HG02588 (cell line): ENCODE measurements at regions not wholly inside any gene's neighbourhood (a gene's known extent, or its start where the extent isn't known, plus 50 kb on each side); places are given as distances from the start of the nearest gene placed in this dataset.

Experiments used
- ATAC-seq: cut with Tn5 transposase; IDR thresholded peaks from one replicate; pipeline ENCODE4 v1.9.1; 2021; ENCODE audit warnings: mild to moderate bottlenecking, moderate library complexity; ENCODE audit not compliant: unreplicated experiment

DNA sequence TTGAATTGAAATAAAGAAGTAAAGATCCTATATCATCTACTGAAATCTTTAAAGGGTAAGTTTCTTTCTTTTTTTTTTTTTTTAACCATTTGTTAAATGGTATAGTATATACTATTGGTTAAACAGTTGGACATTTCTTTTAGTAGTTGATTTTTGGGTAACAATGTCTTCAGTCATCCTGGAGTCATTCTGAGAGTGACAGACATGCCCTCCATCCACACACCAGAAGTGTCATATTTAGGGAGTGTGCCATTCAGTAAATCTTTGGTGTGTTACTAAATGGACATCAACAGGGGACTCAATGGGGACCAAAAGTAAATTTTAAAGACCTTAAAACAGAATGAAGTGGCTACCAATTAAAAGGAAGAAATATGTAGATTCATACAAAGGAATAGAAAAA, 50.8 kb upstream of the SLC39A10 start:
- no peak for ATAC-seq

DNA sequence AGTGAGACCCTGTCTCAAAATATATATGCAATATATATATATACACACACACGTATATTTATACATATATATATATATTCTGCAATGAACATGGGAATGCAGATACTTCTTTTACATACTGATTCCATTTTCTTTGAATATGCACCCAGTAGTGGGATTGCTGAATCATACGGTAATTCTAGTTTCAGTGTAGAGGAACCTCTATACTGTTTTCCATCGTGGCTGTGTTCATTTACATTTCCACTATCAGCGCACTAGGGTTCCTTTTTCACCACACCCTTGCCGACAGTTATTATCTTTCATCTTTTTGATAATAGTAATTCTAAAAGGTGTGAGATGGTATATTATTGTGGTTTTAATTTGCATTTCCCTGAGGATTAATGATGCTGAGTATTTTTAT, 52.3 kb upstream of the SLC39A10 start:
- ATAC-seq = no peak

DNA sequence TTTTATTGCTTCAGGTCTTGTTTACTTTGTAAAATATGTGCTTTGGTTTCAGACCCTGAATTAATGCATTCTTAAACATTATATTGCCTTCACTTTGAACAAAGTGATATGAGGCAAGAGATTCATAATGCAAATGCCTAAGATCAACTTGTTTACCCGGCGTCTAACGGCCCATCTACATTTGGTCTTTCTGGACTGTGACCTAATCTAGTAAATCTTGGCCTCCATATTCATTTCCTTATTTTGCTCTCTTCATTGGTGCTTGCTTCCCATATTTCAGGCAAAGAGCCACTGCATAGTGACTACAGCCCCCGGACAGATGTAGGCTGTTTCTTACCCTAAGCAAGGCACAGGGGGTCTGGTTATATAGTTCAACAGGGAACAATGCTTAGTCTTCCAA, 53.0 kb upstream of the SLC39A10 start:
- ATAC-seq = no peak

DNA sequence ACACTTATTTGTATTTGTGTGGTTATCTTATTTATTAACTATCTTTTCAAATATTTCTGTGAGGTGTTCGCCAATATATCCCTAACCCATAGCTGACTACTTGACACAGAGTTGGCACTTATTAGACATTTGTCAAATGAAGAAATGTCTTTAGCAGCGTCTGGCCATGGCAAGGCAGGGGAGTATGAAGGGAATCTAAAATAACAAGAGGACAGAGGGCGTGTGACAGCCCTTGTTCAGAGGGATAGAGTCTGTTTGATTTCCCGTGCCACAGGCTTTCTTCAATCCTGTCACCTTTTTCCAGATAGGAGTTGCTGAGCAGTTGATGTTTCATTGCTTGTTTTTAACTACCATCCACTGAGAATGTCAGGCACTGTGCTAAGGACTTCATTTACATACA, 53.6 kb upstream of the SLC39A10 start:
- ATAC-seq = no peak

DNA sequence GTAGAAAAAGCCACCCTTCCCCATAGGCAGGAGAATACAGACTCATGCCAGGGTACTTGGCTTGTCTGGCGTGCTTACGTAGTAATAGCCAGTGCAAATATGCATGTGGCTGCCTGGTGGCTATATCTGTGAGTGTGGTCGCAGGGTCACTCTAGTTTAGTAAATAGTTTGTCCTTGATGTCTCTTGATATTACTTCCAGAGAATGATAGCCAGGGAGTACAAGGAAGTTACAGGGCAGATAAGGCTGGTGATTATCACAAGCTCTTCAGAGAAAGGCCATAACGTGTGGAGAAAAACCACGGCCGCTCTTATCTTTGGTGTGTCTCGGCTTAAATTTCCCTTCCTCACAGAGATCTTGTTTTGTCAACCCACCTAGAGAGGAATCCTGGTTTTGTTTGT, 54.3 kb upstream of the SLC39A10 start:
- no peak for ATAC-seq

DNA sequence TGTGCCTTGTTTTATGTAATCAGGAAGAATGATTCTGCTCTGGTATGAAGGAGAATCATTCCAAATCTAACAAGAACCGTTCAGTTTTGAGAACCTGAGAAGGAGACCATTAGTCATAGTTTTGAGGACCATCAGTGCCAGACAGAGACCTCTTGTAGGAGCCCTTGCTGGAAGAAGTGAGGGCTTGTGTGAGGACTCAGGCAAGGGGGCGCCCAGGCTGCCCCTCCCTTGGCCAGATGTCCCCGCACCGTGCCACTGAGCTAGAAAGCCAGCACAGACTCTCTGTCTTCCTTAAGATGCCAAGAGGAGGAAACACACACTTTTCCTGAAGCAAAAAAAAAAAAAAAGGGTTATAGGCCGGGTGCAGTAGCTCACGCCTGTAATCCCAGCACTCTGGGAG, 55.7 kb upstream of the SLC39A10 start:
- ATAC-seq = no peak

DNA sequence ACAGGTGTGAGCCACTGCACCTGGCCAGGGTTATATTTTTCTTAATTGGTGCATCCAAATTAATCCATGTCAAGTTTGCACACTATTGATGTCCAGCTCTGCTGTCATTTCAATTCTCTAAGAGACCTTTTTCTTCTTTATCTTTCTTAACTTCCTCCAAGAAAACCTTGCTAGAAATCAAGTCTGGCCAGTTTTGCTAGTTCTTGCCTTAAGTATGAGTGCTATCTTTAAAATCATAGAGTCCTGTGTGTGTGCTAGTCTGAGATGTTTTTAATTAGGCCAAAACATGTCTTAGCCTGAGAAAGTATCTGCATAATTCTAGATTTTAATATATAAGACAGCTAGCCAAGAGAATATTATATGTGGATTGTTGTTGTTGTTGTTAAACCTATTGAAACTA, 56.2 kb upstream of the SLC39A10 start:
- ATAC-seq = no peak

DNA sequence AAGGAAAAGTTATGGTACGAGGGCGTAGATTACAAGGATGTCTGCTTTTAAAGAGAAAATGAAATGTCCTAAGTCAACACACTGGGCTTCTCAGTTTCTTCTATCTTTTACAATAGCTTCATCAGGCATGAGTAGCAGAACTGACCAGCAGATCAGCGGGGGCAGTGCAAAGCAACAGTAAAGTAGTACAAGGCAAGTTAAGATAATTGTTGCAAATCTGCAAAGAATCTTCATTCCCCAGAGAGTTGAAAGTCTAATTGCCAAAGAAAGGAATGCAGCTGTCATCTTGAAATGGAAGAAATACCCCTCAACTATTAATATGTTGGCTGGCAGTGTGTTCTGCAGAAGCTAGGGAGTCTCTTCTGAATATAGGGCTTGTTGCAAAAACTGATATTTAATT, 60.2 kb upstream of the SLC39A10 start:
- no peak for ATAC-seq

DNA sequence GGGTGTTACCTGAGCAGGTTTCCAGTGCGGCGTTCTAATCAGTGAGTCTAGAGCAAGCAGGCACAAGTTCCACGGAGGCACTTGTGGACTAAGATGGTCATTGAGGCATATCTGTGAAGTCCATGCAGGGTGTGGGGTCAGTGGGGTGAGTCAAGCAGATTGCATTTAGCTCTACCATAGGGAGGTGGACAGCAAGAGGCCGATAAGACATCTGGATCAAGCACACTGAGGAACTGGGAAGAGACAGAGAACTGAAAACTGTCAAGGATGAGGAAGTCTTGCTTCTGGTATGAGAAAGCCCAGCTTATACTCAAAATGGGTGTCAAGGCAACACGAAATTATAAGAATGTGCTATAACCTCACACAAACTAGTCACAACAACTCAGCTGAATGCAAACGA, 61.2 kb upstream of the SLC39A10 start:
- ATAC-seq = no peak

DNA sequence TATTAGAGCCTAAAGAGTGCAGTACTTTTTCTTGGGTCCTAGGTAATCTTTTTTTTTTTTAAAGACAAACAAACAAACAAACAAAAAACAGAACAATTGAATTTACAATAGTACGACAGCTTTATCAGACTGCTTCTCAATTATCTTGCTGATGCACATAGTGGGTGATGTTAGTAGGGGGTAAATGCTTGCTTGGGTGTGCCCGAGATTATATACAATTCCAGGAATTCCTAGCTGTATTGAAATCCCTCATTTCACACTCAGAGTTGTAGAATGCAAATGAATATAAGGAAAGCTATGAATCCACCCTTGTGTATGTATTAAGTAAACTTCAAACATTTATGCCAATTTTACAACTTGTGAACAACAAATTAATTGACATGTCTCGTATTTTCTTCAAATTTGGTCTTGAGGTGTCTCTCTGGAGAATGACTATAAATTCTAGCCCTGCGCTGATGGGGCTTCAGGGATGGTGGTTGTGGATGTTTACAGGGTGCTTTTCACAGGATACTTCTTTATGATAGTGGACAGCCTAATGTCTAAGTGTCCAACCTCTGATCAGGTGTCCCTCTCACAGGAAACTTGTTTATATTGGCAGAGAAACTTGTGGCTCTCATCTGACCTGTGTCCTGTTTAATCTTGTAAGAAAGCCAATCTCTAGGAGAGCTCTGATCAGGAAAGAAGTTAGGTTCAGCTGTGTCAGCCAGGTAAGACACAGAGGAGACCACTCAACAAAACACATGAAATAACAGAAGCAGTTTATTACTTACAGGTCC, 61.9 kb upstream of the SLC39A10 start:
- ATAC-seq = no peak

DNA sequence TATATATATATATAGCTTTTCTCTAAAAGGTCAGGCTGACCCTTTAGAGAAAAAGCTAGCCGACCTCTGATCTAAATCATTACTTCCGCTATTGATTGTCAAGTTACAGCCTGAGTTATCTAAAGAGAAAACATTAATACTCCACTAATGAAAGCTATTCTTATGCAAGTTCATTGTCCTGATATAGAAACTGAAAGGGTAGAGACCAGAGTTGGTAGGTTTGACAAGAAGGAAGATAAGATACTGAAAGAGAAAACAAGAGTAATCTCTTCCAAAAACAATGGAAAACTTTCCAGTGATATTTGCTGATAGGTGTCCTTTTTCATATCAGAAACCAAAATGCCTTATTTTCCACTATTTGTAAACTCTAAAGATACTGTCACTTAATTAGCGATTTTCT, 62.8 kb upstream of the SLC39A10 start:
- ATAC-seq = no peak

DNA sequence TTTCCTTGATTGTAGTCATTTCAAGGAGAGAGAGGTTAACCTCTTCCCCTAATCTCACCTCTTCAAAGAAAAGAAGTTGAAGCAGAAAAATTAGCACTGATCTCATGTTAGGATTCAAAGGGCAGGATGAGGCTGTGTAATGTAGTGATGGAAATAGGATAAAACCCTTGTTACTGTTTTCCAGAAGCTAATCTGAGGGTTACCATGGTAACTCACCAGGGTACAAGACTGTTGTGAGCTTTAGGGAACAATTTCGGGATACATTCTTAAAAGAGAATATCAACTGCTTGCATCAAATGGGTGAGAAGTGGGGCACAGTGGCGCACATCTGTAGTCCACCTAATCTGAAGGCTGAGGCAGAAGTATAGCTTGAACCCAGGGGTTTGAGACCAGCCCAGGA, 64.9 kb upstream of the SLC39A10 start:
- no peak for ATAC-seq

DNA sequence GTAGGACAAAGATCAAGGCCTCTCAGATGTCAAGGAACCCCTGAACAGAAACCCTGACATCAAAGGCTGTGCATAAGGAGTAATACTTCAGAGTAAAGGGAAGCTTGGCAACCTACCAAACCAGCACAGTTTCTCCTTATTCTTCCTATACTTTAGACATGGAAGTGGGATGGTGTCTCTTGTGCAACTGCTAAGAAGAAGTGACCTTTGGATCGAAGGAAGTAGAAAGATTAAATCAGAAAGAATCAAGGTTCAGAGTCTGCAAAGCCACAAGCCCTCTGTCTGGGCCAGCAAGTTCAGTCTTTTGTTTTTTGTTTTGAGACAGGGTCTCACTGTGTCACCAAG, 66.2 kb upstream of the SLC39A10 start:
- ATAC-seq = no peak

DNA sequence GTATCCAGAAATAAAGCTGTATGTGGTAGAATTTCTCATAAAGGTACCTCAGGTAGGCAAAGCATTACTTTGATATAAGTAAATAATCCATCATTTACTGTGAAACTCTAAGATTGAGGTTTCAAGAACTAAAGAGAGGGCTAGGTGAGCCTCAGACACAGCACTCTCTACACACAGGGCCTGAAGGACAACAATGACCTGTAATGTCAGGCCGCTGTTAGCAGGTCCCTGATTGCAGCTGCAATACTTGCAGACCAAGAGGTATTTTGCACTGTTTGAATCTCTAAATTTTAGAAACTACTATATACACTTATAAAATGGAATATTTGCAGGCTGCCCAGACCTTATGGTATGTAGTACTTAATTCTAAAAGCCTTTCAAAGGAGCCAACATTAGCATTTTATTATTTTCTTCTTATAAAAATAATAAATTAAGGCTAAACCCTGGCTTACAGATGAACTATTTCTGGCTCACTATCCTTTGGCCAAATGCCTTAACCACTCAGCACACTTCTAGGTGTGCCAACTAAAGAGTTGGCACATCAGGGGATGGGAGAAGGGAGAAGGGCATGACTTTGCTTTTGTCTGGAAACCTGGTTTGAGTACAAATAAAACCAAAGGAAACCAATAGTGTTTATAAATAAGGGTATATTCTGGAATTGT, 66.7 kb upstream of the SLC39A10 start:
- no peak for ATAC-seq

DNA sequence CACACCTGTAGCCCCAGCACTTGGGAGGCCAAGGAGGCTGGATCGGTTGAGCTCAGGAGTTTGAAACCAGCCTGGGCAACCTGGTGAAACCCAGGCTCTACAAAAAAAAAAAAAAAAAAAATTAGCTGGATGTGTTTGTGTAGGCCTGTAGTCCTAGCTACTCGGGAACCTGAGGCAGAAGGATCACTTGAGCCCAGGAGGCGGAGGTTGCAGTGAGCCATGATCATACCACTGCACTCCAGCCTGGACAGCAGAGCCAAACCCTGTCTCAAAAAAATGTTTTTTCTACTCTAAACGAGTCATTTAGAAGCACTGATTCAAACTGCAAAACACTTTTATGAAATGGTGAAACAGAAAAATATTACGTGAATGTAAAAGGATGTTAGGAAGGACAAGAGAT, 69.1 kb upstream of the SLC39A10 start:
- no peak for ATAC-seq

DNA sequence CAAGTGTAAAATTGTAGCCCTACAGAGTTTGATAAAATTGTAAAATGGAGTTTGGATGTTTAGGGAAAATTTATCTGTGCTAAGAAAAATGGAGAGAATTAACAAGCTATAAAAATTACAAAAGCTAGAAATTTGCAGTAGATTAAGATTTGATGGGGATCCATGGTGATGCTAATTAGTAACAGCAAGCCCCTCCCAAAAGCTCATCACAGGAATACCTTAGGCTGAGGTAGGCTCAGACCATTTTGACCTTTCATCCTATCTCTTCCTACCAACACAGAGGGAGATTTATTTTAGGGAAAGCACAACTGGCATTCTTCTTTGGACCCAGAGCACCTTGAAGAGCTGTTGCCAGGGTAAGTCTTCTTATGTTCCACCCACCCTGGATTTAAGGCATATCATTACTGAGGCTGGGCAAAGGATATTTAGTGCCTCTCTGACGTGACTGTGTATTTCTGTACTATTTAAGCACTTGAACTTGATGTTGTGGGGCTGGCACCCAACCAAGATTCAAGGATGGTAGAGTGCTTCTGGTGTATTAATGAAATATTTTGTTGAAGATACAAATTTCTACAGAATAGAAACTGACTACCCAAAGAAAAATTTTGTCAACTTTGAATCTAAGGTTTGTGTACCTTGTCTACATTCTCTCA, 70.8 kb upstream of the SLC39A10 start:
- no peak for ATAC-seq

DNA sequence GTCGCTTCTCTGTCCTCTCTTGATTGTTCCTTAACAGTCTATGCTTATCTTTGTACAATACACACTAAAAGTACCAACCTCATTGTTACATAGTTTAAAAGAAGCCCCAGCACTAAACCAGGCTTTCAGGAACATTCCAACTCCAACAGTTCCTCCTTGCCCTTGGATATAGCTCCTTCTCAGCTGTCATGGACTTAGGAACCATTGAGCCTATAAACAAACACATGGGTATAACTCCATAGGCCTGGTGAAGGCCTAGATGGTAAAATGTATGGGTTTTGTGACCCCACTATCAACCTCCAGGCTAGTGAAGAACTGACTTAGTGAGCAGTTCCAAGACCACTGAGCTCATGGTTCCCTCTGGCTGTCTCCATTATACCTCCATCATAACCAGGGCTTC, 74.8 kb upstream of the SLC39A10 start:
- ATAC-seq = no peak

DNA sequence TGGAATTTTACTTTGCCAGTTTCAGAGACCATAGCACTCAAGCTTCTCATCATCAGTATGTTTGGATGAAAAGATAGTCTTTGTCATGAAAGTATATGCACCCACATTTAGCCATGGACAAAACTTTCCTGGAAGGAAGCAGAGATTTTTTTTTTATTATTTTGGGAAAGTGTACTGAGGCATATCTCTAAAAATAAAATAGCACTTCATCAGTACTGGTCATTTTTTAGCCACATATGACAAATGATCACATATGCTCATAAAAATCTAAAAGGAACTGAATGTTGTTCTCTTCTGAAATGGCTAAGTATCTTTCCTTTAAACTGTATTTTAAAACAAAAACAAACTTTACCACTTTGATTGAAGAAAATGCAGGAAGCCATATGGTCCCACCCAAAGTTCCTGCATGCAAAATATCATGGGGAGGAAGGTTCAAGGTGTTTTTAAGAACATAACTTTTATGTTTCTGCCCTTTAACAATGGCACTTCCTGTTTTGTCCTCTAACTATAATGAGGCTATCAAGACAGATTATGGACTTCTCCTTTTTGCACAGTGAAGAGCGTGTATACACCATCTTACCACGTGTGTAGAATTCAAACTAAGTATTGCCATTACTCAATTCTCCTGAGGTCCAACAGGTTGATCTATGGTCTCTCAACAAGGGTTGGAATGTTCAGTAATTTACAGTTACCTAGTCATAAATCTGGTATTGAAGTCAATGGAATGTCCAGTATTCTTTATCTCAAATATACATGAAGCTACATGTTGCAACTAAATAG, 77.1 kb upstream of the SLC39A10 start:
- ATAC-seq = peak; percentile 61

DNA sequence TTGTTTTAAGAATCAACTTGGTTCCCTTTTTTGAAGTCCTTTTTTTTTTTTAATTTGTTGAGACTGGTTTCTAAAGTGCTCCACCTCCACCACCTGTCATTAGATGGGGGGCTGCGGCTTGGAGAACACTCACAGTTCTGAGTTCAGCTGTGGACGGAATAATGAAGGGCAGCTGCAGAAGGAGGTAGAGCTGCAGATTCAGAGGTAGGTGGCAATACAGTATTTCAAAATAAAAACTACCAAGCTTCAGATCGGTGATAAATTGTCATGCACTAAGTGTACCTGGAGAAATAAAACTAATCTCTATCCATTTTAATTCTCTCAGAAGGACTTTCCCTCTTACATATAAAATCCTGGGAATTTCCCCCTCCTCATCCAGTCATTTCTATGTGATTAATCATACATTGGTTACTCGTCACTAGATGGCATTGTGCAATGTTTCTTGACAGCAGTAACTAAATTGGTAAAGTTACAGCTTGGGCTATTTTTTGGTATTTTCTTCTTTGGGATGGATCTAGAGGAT, 81.1 kb upstream of the SLC39A10 start:
- ATAC-seq = peak; percentile 58

DNA sequence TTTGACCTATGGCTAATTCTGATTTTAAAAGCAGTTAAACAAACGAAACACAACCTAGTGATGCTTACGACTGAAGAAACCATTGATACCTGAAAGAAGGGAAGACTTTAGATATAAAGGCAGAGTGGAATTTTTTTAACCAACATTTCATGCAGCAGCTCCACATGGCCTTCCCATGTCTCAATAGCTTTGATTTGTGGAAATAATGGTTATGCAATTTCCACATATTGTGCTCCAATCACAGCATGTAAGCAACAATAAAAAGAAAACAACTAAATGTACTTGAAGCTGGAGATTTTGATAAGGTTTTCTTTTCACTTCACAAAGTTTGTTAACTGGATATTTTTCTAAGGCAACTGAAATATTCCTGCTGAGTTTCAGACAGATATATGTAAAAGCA, 82.0 kb upstream of the SLC39A10 start:
- no peak for ATAC-seq

DNA sequence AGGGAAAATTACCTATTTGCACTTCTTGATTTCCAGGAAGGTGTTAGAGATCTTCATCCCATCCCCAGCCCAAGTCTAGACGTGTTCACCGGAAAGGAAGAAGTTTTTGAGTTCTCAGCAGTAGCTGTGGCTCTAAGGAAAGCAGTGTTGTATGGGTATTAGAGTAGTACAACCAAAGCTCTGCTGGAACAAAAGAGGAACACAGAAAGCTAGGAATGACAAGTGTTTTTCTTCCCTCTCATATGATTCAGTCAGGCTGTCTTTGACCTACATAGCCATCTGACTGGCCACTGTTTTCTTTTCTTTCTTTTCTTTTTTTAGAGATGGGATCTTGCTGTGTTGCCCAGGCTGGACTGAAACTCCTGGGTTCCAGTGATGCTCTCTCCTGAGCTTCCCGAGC, 82.7 kb upstream of the SLC39A10 start:
- ATAC-seq = no peak
